GM18520 (cell line): ENCODE measurements at regions not wholly inside any gene's neighbourhood (a gene's known extent, or its start where the extent isn't known, plus 50 kb on each side); places are given as distances from the start of the nearest gene placed in this dataset.

Source experiments
- ATAC-seq: cut with Tn5 transposase; IDR thresholded peaks from one replicate; pipeline ENCODE4 v1.9.1; 2021; ENCODE audit not compliant: unreplicated experiment

DNA sequence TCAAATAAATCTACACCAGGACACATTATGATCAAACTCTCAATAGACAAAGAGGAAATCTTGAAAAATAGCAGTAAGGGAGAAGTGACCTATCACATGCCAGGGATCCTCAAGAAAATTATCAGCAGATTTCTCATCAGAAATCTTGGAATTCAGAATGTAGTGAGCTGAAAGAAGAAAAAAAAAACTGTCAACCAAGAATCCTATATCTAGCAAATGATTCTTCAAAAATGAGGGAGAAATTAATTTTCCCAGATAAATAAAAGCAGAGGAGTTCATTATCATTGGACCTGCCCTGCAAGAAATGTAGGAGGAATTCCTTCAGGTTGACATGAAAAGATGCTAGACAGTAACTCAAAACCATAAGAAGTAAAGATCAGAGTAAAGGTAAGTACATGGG, 363.6 kb downstream of the TFAP2A start:
- ATAC-seq = no peak

- ATAC-seq = no peak
These were observed 366.2 kb downstream of the TFAP2A start for GRCh38 chr6:10048370-10049297.

- no peak for ATAC-seq
These were observed 372.6 kb downstream of the TFAP2A start for GRCh38 chr6:10042280-10042679.

- no peak for ATAC-seq
These were observed 381.5 kb downstream of the TFAP2A start for GRCh38 chr6:10033223-10033829.

GRCh38 chr6:10031617-10032016, 383.3 kb downstream of the TFAP2A start:
- ATAC-seq = no peak

DNA sequence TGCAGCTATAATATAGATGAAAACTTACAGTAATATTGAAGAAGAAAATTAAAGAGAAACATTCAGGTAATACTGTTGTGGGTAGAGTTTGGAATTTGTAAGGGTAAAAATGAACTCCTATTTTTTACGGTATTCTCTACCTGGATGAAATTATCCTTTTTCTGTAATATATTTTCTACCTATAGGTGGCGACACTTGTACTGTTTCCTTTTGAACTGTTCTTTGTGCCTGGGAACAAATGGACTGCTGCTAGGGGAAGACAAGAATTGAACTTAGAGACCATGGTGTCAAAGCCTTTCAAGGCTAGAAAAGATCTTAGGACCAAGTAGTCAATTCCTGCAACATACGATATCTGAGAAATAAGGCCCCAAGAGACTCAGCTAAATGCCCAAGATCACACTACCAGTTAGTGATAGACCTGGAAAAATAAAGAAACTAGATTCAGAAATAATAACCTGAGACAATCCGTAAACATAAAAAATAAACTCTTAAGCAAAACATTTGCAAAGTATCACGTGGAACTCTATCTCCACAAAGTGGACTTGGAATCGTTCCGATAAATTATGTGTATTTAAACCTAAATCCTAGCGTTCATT, 383.8 kb downstream of the TFAP2A start:
- ATAC-seq = no peak

- no peak for ATAC-seq
These were observed 386.7 kb downstream of the TFAP2A start for GRCh38 chr6:10028222-10028621.

DNA sequence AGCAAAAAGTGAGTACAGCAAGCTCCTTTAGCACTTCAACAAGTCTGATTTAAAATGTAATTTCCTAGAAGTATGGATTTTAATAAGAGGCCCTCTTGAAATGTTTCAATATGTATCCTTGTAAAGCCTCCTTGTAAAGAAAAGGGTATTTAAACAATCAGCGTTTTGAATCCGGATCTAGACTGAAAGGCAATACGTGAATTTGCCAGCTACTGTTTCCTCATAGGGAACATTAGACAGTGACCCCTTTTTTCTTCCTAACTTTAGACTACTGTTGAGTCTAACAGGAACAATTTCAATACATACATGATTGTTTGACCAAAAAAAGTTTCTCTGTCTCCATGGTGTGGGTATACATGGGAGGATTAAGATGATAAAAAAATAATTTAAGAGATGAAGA, 395.0 kb downstream of the TFAP2A start:
- ATAC-seq = no peak

GRCh38 chr6:10014557-10014956, 400.3 kb downstream of the TFAP2A start:
- ATAC-seq = no peak

- no peak for ATAC-seq
These were observed 414.3 kb downstream of the TFAP2A start for GRCh38 chr6:10000551-10000950.

DNA sequence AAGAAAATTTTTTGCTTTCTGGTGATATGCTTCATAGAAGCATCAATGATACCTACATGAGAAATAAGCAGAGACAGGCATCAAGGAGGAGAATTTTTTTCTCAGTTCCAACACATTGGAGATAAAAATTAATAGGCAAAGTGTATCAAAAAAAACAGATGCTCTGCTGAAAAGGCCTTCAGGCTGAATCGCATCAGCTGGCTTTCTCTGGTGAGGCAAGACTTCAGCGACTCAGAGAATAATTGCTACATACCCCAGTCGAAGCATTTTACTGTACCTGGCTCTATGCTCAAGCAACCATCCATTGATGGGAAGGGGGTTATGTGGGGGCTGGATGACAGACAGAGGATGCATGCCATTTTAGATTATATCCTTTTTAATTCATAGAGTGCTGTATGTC, 415.1 kb downstream of the TFAP2A start:
- no peak for ATAC-seq

GRCh38 chr6:9986273-9986672, 428.6 kb downstream of the TFAP2A start:
- ATAC-seq = no peak

DNA sequence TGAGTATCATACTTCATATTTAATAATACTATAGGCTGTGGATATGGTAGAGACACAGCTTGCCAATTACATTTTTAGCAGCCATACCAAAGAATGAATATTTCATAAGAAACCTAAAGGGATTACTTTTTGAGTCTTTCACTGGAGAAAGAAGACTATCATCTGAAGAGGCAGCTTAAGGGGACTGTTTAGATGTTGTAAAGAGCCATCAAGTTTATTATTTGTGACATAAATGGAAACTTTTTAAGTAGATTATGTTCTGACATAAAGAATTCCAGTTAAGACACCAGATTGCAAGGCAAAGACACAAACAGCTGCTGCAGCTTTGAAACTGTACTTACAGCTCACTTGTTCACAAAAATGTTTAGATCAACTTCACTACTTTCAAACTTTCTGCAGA, 429.4 kb downstream of the TFAP2A start:
- ATAC-seq = no peak

DNA sequence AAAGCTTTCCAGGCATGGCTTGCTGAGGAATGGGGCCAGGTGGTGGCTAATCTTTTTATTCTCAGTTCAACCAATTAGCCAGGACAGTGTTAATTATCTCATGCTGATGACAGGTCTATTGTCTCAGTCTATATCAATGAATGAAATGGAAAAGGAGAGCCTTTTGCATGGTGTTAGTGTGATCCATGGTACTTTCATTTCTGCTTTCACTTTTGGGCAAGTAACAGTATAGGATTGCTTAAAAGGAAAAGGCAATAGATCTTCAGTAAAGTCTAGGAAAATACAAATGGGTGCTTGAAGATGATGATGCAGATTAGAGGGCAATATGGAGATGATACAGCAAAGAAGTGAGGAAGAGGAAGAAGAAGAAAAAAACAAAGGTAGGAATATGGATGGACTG, 430.3 kb downstream of the TFAP2A start:
- ATAC-seq = no peak

DNA sequence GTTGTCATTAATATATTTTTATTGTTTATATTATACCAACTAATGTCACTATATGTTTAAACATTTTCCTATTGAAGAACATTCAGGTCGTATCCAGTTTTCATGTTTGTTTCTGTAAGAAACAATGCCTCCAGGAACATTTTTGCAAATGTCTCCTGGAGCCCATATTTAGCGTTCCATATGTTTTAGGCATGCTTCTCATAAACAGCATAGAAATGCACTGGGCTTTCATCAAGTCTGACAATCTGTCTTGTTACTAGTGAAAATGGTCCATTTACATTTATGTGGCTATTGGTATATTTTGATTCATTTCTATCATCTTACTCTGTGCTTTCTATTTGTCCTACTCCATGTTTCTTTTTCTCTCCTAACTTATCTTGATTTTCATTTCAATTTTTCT, 431.7 kb downstream of the TFAP2A start:
- no peak for ATAC-seq

DNA sequence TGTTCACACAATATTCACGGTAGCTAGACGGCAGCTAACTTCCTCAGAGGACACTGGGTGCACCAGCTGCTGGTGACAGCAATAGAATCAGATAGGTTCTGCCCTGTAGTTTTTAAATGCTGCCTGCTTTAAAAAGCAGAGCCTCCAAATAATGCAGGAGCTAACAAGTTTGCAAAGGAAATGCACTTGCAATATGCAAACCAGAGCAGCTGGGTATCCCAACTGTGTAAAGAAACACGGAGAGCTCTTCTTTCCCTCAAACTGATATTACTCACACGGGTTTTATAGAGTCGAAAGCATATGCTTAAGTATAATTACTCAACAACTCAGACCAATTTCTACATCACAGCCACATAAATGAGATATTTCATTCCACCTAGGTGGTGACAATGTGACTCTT, 432.7 kb downstream of the TFAP2A start:
- no peak for ATAC-seq

DNA sequence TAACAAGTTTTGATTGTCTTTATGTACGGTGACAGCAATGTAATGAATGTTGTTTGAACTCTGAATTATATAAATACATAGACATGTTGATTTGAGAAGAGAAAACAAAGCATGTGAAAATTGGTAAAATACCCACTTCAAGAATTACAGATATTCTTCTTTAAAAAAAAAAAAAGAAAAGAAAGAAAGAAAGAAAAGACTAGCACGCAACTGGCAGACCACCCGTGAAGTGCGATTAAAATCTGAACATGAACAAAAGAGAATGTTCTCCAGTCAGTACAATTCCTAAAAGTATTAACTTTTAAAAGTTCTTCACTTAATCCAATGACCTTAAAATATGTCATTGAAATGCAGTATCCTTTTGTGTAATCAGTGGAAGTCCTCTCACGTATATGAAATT, 434.9 kb downstream of the TFAP2A start:
- ATAC-seq = no peak

DNA sequence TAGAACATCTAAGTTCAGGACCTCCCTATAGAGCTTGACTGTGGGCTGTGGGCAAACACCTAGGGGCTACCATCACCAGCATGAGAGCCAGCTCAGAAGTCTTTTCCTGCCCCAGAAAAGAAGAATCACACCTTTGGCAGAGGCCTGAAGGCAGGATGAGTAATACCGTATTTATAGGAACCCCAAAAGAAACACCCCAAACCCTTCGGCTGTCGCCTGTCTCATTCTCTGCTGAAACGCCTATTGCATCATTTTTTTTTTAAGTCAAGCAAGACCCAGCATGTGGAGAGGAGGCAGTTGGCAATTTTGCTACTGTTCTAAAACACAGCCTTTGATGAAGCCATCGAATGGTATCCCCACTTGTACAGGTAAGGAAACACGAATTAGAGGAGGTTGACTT, 436.4 kb downstream of the TFAP2A start:
- no peak for ATAC-seq

GRCh38 chr6:9977411-9977810, 437.5 kb downstream of the TFAP2A start:
- no peak for ATAC-seq

GRCh38 chr6:9961646-9962045, 453.2 kb downstream of the TFAP2A start:
- ATAC-seq = no peak

DNA sequence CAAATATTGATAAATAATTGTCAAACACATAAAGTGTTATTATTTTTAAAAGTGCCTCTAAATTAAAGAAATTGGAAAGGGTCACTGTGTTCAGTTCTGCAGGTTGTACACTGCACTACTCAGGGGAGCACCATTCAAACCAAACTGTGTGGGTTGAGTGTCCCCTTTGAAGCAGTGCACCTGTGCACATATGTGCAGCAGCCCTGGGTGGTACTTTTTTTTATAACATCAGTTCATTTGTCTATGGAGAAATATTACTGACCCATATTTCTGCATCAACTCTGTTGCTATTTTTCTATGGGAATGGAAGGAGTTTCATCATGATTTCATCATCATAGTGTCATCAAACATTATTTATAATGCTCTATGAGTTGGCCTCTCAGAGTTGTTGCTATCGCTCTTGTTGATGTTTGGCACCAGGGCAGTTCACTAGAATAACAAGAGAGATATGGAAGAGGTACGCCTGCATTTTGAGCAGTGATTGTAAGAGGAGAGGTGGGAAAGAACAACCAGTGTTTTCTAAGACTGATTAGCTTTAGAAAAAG, 457.6 kb downstream of the TFAP2A start:
- ATAC-seq = no peak

DNA sequence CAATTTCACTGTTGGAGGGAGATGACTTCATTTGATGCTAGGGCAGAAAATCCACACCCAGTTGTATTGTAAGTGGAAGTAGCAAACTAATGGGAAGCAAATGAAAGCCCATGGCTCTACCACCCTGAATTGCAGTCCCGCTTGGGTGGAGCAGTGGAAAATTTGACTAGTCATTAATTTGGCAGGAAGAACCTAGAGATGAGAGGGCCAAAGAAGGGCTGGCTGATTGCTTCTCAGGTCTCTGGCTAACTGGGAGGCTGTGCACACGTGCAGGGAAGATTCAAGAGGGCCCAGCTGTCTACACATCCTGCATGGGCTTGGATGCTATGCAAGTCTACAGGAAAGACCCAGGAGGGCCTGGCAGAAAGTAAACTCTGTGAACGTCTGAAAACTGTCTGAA, 466.2 kb downstream of the TFAP2A start:
- no peak for ATAC-seq
